ENCODE measurements at regions not wholly inside any gene's neighbourhood (a gene's known extent, or its start where the extent isn't known, plus 50 kb on each side); places are given as distances from the start of the nearest gene placed in this dataset.

DNA sequence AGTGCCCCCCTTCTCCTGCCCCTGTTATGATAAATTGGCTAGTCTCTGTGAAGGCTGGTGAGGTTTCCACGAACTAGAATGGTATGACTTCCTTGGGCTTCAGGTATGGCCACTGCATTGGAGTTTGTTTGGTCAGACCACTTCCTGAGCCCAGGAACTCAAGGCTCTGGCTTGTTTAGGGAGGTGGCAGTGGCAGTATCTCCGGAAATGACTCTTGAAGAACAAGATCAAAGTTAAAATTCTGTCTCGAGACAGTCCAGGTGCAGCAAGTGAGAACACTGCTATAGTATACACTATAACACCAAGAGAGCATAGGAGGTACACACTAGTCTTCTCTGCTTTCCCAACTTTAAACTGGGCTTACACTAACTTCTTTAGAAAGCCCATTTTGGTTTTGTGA, 309.1 kb downstream of the KLF12 start:
- Histone ChIP-seq H3K27me3 (ENCODE audit: control insufficient read depth, insufficient read depth, low read length) (no peaks in the 10 kb centered on the region), H3K36me3 (ENCODE audit: control insufficient read depth, insufficient read depth, low read length) (no peaks in the 10 kb centered on the region), H3K4me3 (ENCODE audit: low read depth, low read length) (no peak overlapping the region)
- TF ChIP-seq CTCF (IDR thresholded peaks at IDR 0.05; ENCODE audit: insufficient read depth, low read length, poor library complexity, severe bottlenecking): no peak
- DNase-seq (ENCODE audit: low read depth): no peak

DNA sequence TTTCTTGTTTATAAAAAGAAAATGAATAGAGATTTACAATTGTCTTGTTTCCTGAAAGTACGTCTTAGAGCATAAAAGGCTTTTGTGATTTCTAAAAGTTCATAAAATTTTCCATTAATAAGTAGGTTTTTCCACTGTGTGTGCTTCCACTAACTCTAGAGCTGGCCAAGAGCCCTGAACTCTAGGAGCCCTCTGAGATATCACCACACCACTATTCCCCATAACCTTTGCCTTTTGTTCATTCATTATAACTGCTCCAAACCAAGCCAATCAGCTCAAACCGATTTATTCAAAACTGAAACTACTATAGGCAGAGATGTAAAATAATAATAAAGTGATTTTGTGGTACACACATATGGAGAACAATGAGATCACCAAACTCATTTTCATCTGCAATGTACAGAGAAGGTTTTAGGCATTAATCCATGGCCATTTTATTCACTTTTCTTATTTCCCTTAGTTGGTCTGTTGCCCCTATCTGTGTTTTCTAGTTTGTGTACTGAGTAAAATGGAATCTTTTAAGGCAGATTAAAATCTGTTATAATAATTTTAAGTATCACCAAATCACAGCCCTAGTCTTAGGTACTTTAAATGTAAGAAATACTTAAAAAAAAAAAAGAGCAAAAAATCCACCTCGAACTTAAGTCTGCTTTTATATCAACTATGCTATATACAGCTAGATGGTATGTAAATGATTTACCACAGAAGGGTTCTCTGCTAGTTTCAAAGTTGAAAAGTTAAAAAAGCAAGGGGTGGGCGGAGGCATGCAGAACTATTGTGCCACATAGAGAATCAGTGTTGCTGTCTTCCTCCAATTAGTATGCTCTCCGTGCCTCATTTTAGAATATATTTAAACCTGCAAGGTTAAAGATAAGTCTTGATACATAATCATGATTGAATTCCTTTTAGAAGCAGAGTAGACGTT, 311.3 kb downstream of the KLF12 start:
- H3K36me3 ChIP-seq (ENCODE audit: control insufficient read depth, insufficient read depth, low read length): no peaks in the 10 kb centered on the region
- H3K27me3 ChIP-seq (ENCODE audit: control insufficient read depth, insufficient read depth, low read length): no peaks in the 10 kb centered on the region
- H3K4me3 ChIP-seq (ENCODE audit: low read depth, low read length): no peak overlapping the region
- no peak for DNase-seq (ENCODE audit: low read depth)
- TF ChIP-seq CTCF (IDR thresholded peaks at IDR 0.05; ENCODE audit: insufficient read depth, low read length, poor library complexity, severe bottlenecking): no peak

DNA sequence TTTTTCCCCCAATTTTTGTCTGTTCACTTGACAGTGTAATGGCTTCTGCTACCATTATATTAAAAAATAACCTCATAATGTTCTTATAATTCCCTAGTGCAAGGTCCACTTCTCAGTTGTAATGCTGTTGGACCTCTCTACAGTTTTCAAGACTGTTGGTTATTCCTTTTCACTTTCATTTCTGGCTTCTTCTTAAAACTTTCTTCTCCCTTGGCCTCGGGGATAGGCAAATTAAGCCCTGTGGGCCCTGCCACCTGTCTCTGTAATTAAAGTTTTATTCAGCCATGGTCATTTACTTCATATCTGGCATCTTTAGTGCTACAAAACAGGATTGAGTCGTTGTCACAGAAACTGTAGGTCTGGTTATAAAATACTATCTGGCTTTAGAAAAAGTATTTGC, 313.5 kb downstream of the KLF12 start:
- no peak for DNase-seq (ENCODE audit: low read depth)
- Histone ChIP-seq H3K27me3 (ENCODE audit: control insufficient read depth, insufficient read depth, low read length) (no peaks in the 10 kb centered on the region), H3K4me3 (ENCODE audit: low read depth, low read length) (no peak overlapping the region), H3K36me3 (ENCODE audit: control insufficient read depth, insufficient read depth, low read length) (no peaks in the 10 kb centered on the region)
- TF ChIP-seq CTCF (IDR thresholded peaks at IDR 0.05; ENCODE audit: insufficient read depth, low read length, poor library complexity, severe bottlenecking): no peak

DNA sequence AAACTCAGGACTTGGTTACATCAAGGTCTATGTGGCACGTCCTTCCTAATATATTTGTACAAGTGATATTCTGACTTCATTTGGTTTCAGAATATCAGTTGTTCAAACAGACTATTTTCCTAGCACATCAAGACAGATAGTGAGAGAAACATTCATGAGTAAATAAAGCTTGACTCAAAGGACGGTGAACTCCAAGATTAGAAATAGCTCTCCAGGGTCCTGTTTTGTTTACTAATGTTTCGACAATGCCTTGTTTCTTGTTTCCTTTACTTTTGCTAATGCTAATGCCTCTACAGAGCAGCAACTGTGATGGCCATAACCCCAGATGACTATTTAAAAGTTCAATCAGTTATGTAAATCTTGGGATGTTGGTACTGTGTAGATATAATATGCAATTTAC, 313.9 kb downstream of the KLF12 start:
- H3K27me3 ChIP-seq (ENCODE audit: control insufficient read depth, insufficient read depth, low read length): no peaks in the 10 kb centered on the region
- no peak for TF ChIP-seq CTCF (IDR thresholded peaks at IDR 0.05; ENCODE audit: insufficient read depth, low read length, poor library complexity, severe bottlenecking)
- no peaks in the 10 kb centered on the region for H3K36me3 ChIP-seq (ENCODE audit: control insufficient read depth, insufficient read depth, low read length)
- no peak for DNase-seq (ENCODE audit: low read depth)
- H3K4me3 ChIP-seq (ENCODE audit: low read depth, low read length): no peak overlapping the region

- H3K27me3 ChIP-seq (ENCODE audit: control insufficient read depth, insufficient read depth, low read length): no peaks in the 10 kb centered on the region
- H3K4me3 ChIP-seq (ENCODE audit: low read depth, low read length): no peak overlapping the region
- no peaks in the 10 kb centered on the region for H3K36me3 ChIP-seq (ENCODE audit: control insufficient read depth, insufficient read depth, low read length)
- DNase-seq (ENCODE audit: low read depth): no peak
- TF ChIP-seq CTCF (IDR thresholded peaks at IDR 0.05; ENCODE audit: insufficient read depth, low read length, poor library complexity, severe bottlenecking): no peak
These were observed 314.5 kb downstream of the KLF12 start for GRCh38 chr13:73819711-73820110.

GRCh38 chr13:73816702-73817101, 317.5 kb downstream of the KLF12 start:
- no peak for DNase-seq (ENCODE audit: low read depth)

More at GRCh38 chr13:73816702-73817101, 317.5 kb downstream of the KLF12 start:
- H3K27me3 ChIP-seq (ENCODE audit: control insufficient read depth, insufficient read depth, low read length): no peaks in the 10 kb centered on the region
- H3K36me3 ChIP-seq (ENCODE audit: control insufficient read depth, insufficient read depth, low read length): no peaks in the 10 kb centered on the region
- no peak for TF ChIP-seq CTCF (IDR thresholded peaks at IDR 0.05; ENCODE audit: insufficient read depth, low read length, poor library complexity, severe bottlenecking)
- no peak overlapping the region for H3K4me3 ChIP-seq (ENCODE audit: low read depth, low read length)

Measured in kidney epithelial cell (primary cell).